Adipocyte (in vitro differentiated cells): ENCODE measurements at regions not wholly inside any gene's neighbourhood (a gene's known extent, or its start where the extent isn't known, plus 50 kb on each side); places are given as distances from the start of the nearest gene placed in this dataset.
A peak's percentile ranks its signal among the peaks of the same experiment; 100 is the strongest.
"Not testable (repeated sequence)": the region's sequence is repeated elsewhere in the genome, so short reads cannot be mapped to it uniquely, and the experiment has no call there.

ENCODE experiments used
- DNase-seq: peaks from one replicate; pipeline ENCODE4 v3.0.0-alpha.2; 2015; ENCODE audit warnings: low read depth
- H3K27me3 ChIP-seq: replicated peaks from 2 replicates; pipeline ENCODE4 v1.7.0; 2013; ENCODE audit warnings: mild to moderate bottlenecking, low read length, moderate library complexity; ENCODE audit not compliant: control insufficient read depth, insufficient read depth
- H3K36me3 ChIP-seq: 2 replicates; pipeline ENCODE4 v1.7.0; 2013; ENCODE audit warnings: low read length, mild to moderate bottlenecking, moderate library complexity; ENCODE audit not compliant: control insufficient read depth, insufficient read depth, severe bottlenecking
- H3K4me1 ChIP-seq: 2 replicates; pipeline ENCODE4 v1.7.0; 2013; ENCODE audit warnings: mild to moderate bottlenecking, low read length, moderate library complexity; ENCODE audit not compliant: control insufficient read depth, insufficient read depth
- H3K4me3 ChIP-seq: 2 replicates; pipeline ENCODE4 v1.7.0; 2013; ENCODE audit warnings: mild to moderate bottlenecking, low read length, moderate library complexity
- H3K9ac ChIP-seq: 2 replicates; pipeline ENCODE4 v1.7.0; 2013; ENCODE audit warnings: mild to moderate bottlenecking, low read length, moderate library complexity
- H3K9me3 ChIP-seq: 2 replicates; pipeline ENCODE4 v1.7.0; 2013; ENCODE audit warnings: mild to moderate bottlenecking, low read length, moderate library complexity; ENCODE audit not compliant: control insufficient read depth

DNA sequence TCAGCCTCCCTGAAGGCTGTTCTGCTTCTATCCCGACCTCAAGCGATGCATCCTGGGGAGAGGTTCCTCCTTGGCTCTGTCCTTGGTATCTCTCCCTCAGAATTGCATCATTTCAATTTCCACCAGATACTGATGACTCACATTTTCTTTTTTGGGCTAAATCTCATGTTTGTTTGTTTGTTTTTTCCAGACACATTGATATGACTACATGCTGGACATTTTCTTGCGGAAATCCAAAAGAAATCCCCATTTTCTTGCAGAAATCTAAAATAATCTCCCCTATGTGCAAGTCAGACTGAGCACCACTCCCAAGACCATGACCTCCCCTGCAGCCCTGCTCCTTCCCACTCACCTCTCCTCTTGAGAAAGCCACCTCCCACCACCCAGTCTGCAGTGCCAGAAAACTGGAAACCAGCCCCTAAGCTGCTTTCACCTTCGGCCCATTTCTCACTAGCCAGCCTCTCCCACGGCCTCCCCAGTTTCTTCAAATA lies 260.2 kb upstream of the PRKCQ start:
- no peak overlapping the region for H3K9ac ChIP-seq
- peaks cover 13% of the 10 kb centered on the region for H3K27me3 ChIP-seq
- no peak overlapping the region for H3K4me3 ChIP-seq
- H3K36me3 ChIP-seq, result no peaks in the 10 kb centered on the region
- DNase-seq, result peak; percentile 31
- H3K4me1 ChIP-seq, result peaks cover 7% of the 10 kb centered on the region
- H3K9me3 ChIP-seq, result no peaks in the 10 kb centered on the region

DNA sequence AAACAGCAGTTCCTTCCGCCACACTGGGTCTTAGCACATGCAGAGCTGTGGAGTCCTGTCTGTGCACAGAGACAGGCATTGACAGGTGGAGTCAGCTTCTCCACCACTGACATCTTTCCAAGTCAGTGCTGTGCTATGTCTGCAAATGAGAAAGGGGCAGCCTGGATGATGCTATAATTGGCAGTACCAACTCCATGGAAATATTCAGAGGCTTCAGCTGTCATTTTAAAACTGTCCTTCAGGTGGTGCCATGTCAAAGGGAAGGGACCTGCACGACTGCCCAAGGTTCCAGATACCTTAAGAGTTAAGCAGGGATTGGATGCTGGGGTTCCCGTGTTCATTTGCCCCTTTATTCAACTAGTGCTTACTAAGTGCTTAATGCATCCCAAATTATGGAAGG lies 258.0 kb upstream of the PRKCQ start:
- DNase-seq, result no peak
- peaks cover 13% of the 10 kb centered on the region for H3K27me3 ChIP-seq
- H3K4me1 ChIP-seq, result peaks cover 7% of the 10 kb centered on the region
- no peaks in the 10 kb centered on the region for H3K36me3 ChIP-seq
- no peaks in the 10 kb centered on the region for H3K9me3 ChIP-seq
- no peak overlapping the region for H3K9ac ChIP-seq
- H3K4me3 ChIP-seq, result no peak overlapping the region

- DNase-seq, result no peak
- H3K4me3 ChIP-seq, result no peak overlapping the region
- H3K9me3 ChIP-seq, result no peaks in the 10 kb centered on the region
- no peaks in the 10 kb centered on the region for H3K36me3 ChIP-seq
- no peaks in the 10 kb centered on the region for H3K4me1 ChIP-seq
- H3K27me3 ChIP-seq, result no peaks in the 10 kb centered on the region
- H3K9ac ChIP-seq, result no peak overlapping the region
Measured at GRCh38 chr10:6833458-6834011, 253.5 kb upstream of the PRKCQ start.

DNA sequence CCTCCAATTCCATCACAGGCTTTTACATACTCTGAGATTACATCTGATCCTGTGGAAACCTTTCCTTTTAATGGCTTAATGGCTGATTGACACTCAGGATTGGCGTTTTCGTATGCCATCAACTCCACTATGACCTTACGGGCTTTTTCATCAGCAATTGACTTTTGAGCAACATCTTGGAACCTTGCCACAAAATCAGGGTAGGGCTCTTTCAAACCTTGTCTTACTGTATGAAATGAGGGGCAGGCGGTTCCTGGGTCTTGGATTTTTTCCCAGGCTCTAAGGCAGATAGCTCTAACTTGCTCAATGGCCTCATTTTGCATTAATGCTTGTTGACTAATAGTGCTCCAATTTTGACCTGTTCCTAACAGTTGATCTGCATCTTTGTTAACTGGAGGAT lies 250.9 kb upstream of the PRKCQ start:
- not testable (repeated sequence) for H3K4me3 ChIP-seq, H3K27me3 ChIP-seq, H3K9me3 ChIP-seq, H3K36me3 ChIP-seq, H3K4me1 ChIP-seq, H3K9ac ChIP-seq, DNase-seq

DNA sequence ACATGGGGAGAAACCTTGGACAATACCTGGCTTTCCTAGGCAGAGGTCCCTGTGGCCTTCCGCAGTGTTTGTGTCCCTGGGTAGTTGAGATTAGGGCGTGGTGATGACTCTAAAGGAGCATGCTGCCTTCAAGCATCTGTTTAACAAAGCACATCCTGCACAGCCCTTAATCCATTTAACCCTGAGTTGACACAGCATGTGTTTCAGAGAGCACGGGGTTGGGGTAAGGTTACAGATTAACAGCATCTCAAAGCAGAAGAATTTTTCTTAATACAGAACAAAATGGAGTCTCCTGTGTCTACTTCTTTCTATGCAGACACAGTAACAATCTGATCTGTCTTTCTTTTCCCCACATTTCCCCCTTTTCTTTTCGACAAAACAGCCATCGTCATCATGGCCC lies 244.7 kb upstream of the PRKCQ start:
- H3K4me3 ChIP-seq, H3K9ac ChIP-seq, DNase-seq, H3K4me1 ChIP-seq, H3K9me3 ChIP-seq, H3K36me3 ChIP-seq, H3K27me3 ChIP-seq: not testable (repeated sequence)

DNA sequence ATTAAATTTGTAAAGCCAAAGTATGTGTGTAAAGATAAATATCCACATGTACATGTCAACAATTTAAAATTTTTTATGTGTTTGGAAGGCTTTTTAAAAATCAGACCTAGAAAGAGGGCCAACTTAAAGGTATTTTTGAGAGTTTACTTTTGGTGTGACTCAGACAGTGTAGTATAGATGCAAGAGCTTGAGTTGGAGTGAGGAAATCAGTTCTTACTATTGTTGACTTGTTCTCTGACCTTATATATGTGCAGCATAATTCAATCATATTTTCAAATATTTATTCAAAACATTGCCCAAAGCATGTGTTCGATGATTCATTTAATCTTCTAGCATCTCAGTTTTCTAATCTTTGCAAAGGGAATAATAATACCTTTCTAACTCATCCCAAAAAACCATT lies 243.7 kb upstream of the PRKCQ start:
- H3K4me1 ChIP-seq, result no peaks in the 10 kb centered on the region
- no peaks in the 10 kb centered on the region for H3K36me3 ChIP-seq
- H3K9me3 ChIP-seq, result no peaks in the 10 kb centered on the region
- H3K4me3 ChIP-seq, result no peak overlapping the region
- H3K9ac ChIP-seq, result no peak overlapping the region
- DNase-seq, result no peak
- H3K27me3 ChIP-seq, result peaks cover 6% of the 10 kb centered on the region

DNA sequence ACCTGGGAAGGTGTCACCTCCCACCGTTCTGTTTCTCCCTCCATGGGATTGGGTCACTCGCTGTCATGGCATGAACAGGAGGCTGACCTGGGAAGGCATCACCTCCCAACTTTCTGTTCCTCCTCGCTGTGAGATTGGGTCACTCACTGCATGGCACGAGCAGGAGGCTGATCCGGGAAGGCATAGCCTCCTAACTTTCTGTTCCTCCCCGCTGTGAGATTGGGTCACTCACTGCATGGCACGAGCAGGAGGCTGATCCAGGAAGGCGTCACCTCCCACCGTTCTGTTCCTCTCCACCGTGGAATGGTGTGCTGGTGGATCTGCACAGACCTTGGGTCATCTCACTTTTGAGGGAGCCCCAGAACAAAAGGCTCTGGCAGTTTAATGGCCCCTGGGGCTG lies 239.2 kb upstream of the PRKCQ start:
- H3K9me3 ChIP-seq, result no peaks in the 10 kb centered on the region
- DNase-seq, result no peak
- peaks cover 6% of the 10 kb centered on the region for H3K27me3 ChIP-seq
- no peak overlapping the region for H3K4me3 ChIP-seq
- no peaks in the 10 kb centered on the region for H3K36me3 ChIP-seq
- no peak overlapping the region for H3K9ac ChIP-seq
- H3K4me1 ChIP-seq, result no peaks in the 10 kb centered on the region

DNA sequence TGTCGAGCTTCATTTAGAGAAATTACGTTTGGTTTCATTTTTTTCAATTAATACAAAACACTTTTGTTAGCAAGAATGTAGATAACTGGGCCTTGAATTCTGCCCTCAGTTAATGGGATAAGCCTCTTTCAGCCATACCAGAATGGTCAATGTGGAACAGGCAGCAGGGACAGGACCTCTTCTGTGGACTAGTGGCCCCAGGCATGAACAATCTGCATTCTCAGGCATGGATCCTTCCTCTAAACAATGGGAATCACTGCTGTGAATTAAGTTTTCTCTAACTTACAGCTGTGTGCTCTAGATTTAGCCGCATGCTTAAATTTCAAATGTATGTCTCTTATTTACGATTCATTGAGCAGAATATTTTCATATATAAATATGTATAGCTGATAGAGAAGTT lies 237.7 kb upstream of the PRKCQ start:
- H3K27me3 ChIP-seq, result peaks cover 6% of the 10 kb centered on the region
- no peak overlapping the region for H3K4me3 ChIP-seq
- peaks cover 9% of the 10 kb centered on the region for H3K4me1 ChIP-seq
- H3K36me3 ChIP-seq, result no peaks in the 10 kb centered on the region
- H3K9ac ChIP-seq, result no peak overlapping the region
- no peak for DNase-seq
- H3K9me3 ChIP-seq, result no peaks in the 10 kb centered on the region

- no peak overlapping the region for H3K4me3 ChIP-seq
- H3K36me3 ChIP-seq, result no peaks in the 10 kb centered on the region
- H3K9ac ChIP-seq, result no peak overlapping the region
- peaks cover 9% of the 10 kb centered on the region for H3K4me1 ChIP-seq
- no peaks in the 10 kb centered on the region for H3K9me3 ChIP-seq
- DNase-seq, result peak; percentile 73
- H3K27me3 ChIP-seq, result peaks cover 6% of the 10 kb centered on the region
Measured at GRCh38 chr10:6815346-6815745, 235.3 kb upstream of the PRKCQ start.

GRCh38 chr10:6813856-6814255 lies 233.8 kb upstream of the PRKCQ start:
- no peaks in the 10 kb centered on the region for H3K9me3 ChIP-seq
- H3K4me3 ChIP-seq, result no peak overlapping the region
- peak; percentile 55 for DNase-seq
- peaks cover 9% of the 10 kb centered on the region for H3K4me1 ChIP-seq
- no peak overlapping the region for H3K9ac ChIP-seq
- no peaks in the 10 kb centered on the region for H3K27me3 ChIP-seq
- H3K36me3 ChIP-seq, result no peaks in the 10 kb centered on the region

GRCh38 chr10:6813306-6813705 lies 233.2 kb upstream of the PRKCQ start:
- H3K9me3 ChIP-seq, result no peaks in the 10 kb centered on the region
- H3K27me3 ChIP-seq, result no peaks in the 10 kb centered on the region
- peak; percentile 16 for DNase-seq
- no peaks in the 10 kb centered on the region for H3K36me3 ChIP-seq
- H3K4me1 ChIP-seq, result peaks cover 9% of the 10 kb centered on the region
- H3K4me3 ChIP-seq, result no peak overlapping the region
- H3K9ac ChIP-seq, result no peak overlapping the region

DNA sequence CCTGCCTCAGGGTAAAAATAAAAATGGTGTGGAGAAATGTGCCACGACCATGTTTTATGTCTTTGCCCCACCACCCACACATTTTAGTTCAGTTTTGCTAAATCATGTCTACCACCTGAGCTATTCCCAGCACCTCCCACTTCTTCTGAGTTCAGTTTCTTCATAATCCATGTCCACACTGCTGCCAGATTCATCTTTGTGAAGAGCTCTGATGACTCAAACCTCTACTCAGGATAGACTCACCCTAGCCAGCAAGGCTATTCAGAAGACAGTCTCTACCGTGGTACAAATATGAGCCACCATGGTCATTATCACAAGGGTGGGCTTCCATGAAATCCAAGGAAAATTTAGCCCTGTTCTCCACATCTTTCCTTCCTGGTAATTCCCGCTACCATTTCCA lies 231.1 kb upstream of the PRKCQ start:
- peaks cover 9% of the 10 kb centered on the region for H3K4me1 ChIP-seq
- H3K36me3 ChIP-seq, result no peaks in the 10 kb centered on the region
- DNase-seq, result no peak
- no peaks in the 10 kb centered on the region for H3K9me3 ChIP-seq
- no peak overlapping the region for H3K9ac ChIP-seq
- H3K4me3 ChIP-seq, result no peak overlapping the region
- no peaks in the 10 kb centered on the region for H3K27me3 ChIP-seq
